Type B pancreatic cell (in vitro differentiated cells): ENCODE measurements at regions not wholly inside any gene's neighbourhood (a gene's known extent, or its start where the extent isn't known, plus 50 kb on each side); places are given as distances from the start of the nearest gene placed in this dataset.

ENCODE experiments used
- DNase-seq: peaks from one replicate; pipeline ENCODE4 v3.0.0; 2021; ENCODE audit warnings: mixed read lengths; ENCODE audit not compliant: unreplicated experiment; ENCODE audit errors: extremely low spot score
- H3K27ac Mint-ChIP-seq: 2 replicates; pipeline ENCODE4 v1.8.0; 2021; ENCODE audit warnings: mild to moderate bottlenecking, mixed read lengths
- H3K27me3 Mint-ChIP-seq: 2 replicates; pipeline ENCODE4 v1.8.0; 2021; ENCODE audit warnings: mixed read lengths
- H3K36me3 Mint-ChIP-seq: 2 replicates; pipeline ENCODE4 v1.8.0; 2021; ENCODE audit warnings: mixed read lengths
- H3K4me1 Mint-ChIP-seq: one replicate; pipeline ENCODE4 v1.8.0; 2021; ENCODE audit warnings: mixed read lengths; ENCODE audit not compliant: unreplicated experiment
- H3K4me3 Mint-ChIP-seq: 2 replicates; pipeline ENCODE4 v1.8.0; 2021; ENCODE audit warnings: mild to moderate bottlenecking, mixed read lengths
- H3K9me3 Mint-ChIP-seq: 2 replicates; pipeline ENCODE4 v1.8.0; 2021; ENCODE audit warnings: mixed read lengths
- TF ChIP-seq, protein P1 (sequence below): fragments of 200-600 bp; sonication (generic); conservative IDR thresholded peaks from 2 replicates; pipeline ENCODE4 v1.5.0; 2021; ENCODE audit warnings: antibody characterized with exemption, mild to moderate bottlenecking

DNA sequence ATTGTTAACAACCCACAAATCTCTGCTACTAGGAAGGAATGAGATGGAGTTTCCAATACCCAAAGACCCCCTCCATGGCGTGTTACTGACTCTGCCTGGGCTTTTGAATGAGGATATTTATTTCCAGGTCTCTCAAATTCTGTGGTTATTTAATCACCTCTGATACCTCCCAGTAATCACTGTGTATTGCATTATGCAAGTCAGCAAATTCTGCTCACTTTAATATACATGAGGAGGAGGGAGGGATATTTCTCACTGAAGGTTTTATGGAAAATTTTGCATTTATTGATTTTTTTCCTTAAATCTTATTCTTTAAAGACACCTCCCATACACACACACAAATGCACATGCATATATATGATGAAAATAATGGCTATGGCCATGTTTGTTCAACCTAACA, 962.9 kb downstream of the VRK1 start:
- Mint-ChIP-seq H3K4me3 (no peak overlapping the region), H3K36me3 (no peaks in the 10 kb centered on the region), H3K27me3 (peaks cover 7% of the 10 kb centered on the region), H3K9me3 (no peaks in the 10 kb centered on the region), H3K27ac (no peak overlapping the region), H3K4me1 (no peaks in the 10 kb centered on the region)
- no peak for DNase-seq
- TF ChIP-seq, protein P1, sequence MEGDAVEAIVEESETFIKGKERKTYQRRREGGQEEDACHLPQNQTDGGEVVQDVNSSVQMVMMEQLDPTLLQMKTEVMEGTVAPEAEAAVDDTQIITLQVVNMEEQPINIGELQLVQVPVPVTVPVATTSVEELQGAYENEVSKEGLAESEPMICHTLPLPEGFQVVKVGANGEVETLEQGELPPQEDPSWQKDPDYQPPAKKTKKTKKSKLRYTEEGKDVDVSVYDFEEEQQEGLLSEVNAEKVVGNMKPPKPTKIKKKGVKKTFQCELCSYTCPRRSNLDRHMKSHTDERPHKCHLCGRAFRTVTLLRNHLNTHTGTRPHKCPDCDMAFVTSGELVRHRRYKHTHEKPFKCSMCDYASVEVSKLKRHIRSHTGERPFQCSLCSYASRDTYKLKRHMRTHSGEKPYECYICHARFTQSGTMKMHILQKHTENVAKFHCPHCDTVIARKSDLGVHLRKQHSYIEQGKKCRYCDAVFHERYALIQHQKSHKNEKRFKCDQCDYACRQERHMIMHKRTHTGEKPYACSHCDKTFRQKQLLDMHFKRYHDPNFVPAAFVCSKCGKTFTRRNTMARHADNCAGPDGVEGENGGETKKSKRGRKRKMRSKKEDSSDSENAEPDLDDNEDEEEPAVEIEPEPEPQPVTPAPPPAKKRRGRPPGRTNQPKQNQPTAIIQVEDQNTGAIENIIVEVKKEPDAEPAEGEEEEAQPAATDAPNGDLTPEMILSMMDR = no peak

DNA sequence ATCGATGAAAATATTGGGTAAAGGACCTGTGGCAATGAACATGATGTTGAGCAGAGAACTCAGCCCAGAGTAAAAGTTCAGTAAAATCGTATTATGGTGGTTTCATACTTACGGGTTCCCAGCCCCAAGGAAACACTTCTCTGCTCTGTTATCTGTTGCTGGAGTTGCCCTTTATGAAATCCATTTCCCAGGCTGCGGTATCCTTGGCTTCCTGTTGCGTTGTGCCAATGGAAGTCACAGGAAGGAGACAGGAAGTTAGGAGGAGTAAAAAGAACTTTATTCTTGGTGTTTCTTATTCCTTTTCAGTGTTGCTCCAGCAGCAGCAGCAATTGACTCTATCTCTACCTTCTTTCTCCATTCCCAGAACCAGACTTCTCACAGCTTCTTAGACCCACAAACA, 965.2 kb downstream of the VRK1 start:
- Mint-ChIP-seq H3K27me3 (peaks cover 10% of the 10 kb centered on the region), H3K9me3 (no peaks in the 10 kb centered on the region), H3K4me3 (no peak overlapping the region), H3K4me1 (no peaks in the 10 kb centered on the region), H3K36me3 (no peaks in the 10 kb centered on the region), H3K27ac (no peak overlapping the region)
- TF ChIP-seq, protein P1 = no peak
- no peak for DNase-seq

DNA sequence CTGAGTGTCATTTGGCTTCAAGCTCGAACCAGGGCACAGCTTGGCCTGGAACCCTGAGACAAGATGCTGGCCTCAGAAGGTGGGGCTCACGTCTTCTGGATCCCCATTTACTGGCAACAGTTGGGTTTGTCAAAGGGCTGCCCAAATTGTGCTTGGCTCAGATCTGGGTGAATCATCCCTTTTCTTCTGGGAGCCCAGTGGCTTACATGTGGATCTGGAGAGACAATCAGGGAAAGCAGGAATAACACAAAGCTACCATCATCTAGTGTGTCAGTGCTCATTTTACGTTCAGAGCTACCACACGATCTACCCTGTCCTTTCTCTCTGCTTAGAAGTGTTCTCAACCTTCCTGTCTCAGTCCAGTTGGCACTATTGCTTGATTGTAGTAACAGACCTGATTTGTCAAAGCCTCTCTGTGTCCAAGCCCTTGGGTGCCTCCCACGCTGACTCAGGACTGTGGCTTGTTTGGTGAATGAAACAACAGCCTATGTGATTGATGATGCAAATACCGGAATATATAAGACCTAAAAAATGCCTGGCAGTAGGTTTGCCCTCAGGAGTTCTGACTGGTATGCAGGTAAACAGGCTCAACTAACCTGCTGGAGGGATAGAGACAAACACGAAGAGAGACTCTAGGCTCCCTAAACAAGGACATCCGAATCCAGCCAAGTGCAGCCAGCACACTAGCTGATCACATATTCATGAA, 974.3 kb downstream of the VRK1 start:
- no peak for DNase-seq
- TF ChIP-seq, protein P1 = no peak
- Mint-ChIP-seq H3K9me3 (peaks cover 10% of the 10 kb centered on the region), H3K4me1 (peaks cover 3% of the 10 kb centered on the region), H3K36me3 (no peaks in the 10 kb centered on the region), H3K27me3 (no peaks in the 10 kb centered on the region), H3K27ac (peak overlapping the region; percentile 97), H3K4me3 (peak overlapping the region; percentile 67)

DNA sequence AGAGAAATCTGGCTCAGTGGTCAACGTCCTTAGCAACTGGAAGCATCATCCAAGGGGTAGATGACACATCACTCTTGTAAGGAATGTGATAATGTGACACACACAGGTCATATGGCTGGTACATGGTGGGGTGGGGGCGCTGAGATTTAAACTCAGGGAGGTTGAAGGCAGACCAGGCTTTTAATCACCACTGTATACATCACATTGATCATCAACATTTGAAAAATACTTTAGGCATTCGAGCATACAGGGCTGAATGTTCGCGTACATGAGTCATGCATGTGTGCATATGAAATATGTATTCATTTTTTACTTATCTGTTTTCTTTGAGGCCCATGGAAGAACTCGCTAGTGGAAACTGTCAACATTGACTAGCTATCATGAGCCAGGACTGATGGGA, 976.4 kb downstream of the VRK1 start:
- Mint-ChIP-seq H3K4me3 (no peak overlapping the region), H3K4me1 (peaks cover 5% of the 10 kb centered on the region), H3K9me3 (peaks cover 10% of the 10 kb centered on the region), H3K36me3 (no peaks in the 10 kb centered on the region), H3K27ac (peak overlapping the region; percentile 24), H3K27me3 (no peaks in the 10 kb centered on the region)
- no peak for DNase-seq
- TF ChIP-seq, protein P1 = no peak

DNA sequence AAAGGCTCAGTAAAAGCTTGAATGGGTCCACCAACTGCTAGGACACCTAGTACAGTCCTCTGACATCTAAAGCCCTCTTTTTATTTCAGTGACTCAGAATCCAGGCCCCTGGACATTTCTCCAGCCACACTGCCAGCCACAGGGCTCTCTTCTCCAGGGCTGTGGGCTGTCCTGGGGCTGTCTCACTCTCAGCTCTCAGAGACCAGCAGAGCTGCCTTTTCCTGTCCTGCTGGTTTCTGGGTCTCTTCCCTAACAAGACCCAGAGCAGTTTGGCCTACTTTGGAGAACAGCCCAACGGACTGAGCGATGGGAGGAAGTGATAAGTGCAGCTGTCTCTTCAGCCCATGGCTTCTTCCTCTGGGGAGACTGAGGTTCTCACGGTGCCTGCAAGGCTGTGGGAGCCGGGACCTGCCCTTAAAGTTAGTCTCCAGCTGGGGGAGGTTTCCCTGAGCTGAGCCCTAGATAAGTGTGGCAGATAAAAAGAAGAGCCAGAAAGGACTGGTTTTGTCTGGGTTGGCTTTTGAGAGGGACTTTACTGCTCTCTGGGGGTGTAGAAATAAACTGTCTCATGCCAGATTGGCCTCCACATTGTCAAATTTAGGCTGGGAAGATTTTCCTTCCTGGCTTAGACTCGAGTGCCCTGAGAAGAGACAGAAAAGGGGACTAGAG, 979.8 kb downstream of the VRK1 start:
- TF ChIP-seq, protein P1 = no peak
- peaks cover 4% of the 10 kb centered on the region for H3K36me3 Mint-ChIP-seq

More for the DNA sequence above, 979.8 kb downstream of the VRK1 start:
- Mint-ChIP-seq H3K27me3 (no peaks in the 10 kb centered on the region), H3K4me1 (peaks cover 5% of the 10 kb centered on the region), H3K4me3 (no peak overlapping the region), H3K9me3 (peaks cover 10% of the 10 kb centered on the region), H3K27ac (peak overlapping the region; percentile 74)
- DNase-seq = no peak
